GM19438 (cell line): ENCODE measurements at regions not wholly inside any gene's neighbourhood (a gene's known extent, or its start where the extent isn't known, plus 50 kb on each side); places are given as distances from the start of the nearest gene placed in this dataset.

Experiments used
- ATAC-seq: cut with Tn5 transposase; IDR thresholded peaks from one replicate; pipeline ENCODE4 v1.9.1; 2021; ENCODE audit warnings: low read depth; ENCODE audit not compliant: unreplicated experiment

DNA sequence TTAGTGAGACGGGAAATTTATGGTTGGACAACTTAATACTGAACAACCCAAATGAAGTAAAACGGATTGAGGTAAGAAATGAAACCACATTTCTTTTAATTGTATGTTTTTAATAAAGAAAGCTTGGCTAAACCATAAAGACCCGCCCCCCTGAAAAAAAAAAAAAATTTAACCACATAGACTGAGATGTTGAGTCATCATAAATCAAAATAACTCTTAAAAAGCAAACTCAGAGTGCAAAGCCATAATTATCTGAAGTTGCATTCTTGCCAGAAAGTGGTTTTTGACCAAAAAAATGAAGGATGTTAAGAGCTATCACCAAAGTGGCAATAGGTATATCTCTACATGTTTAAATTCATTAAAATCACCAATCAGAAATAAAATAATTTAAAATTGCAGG lies 101.8 kb upstream of the COL21A1 start:
- no peak for ATAC-seq

DNA sequence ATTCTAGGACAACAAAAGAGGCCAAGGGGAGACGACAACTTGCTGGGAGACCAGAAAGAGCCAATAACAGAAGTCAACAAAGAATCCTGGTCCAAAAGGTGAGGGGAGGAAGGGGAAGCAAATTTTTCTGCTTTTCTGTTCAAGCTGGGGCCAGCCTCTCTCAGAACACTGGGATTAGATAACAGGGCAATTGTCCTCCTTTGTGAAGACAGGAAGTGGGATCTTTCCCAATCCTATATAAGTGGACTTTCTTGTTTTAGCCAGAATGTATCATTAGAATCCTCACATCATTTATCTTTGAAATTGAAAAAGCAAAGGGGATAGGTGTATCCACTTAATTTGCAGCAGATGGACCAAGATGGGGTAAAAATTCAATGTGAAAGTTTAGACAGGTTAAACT lies 101.2 kb upstream of the COL21A1 start:
- ATAC-seq, result no peak

GRCh38 chr6:56347526-56347925 lies 100.1 kb upstream of the COL21A1 start:
- ATAC-seq, result no peak

DNA sequence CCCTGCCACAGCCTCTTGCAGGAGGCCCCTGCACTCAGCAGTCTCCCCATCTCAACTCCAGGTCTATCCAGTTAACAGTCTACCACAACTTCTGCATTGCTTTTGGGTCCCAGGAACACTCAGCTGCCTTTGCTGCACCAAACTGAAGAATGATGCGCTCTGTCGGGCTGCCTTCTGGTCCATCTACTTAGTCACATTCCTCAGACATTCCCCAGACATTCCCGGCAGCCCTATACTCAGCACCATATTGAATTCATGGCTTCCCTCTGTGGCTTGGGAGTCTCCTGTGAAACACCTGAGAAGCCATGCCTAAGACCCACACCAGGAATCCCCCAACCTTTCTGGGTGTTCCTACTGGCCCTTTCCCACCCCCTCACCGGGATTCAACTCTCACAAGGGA lies 99.6 kb upstream of the COL21A1 start:
- no peak for ATAC-seq

GRCh38 chr6:56345376-56345995 lies 98.1 kb upstream of the COL21A1 start:
- no peak for ATAC-seq

DNA sequence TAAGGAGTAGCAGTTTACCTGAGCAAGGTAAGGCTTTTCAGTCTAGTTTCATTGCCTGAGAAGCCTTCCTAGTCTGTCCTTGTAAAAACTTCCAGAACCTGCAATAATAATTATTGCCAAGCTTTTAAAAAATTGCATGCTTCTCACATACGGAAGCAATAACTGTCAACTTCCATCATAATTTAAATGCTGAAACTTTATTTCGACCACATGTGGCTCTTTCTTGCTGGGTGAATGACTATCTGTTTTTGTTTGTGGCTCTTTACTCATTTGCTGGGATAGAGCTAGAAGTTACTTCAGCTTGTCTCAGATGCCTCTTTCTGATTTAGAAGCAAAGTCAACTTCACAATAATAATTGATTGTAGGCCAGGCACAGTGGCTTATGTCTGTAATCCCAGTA lies 95.9 kb upstream of the COL21A1 start:
- no peak for ATAC-seq

GRCh38 chr6:56339524-56339923 lies 92.1 kb upstream of the COL21A1 start:
- no peak for ATAC-seq

GRCh38 chr6:56335726-56336125 lies 88.3 kb upstream of the COL21A1 start:
- no peak for ATAC-seq

- ATAC-seq, result no peak
These were observed 87.6 kb upstream of the COL21A1 start for GRCh38 chr6:56334937-56335336.

- no peak for ATAC-seq
These were observed 82.1 kb upstream of the COL21A1 start for GRCh38 chr6:56329271-56330050.

- ATAC-seq, result no peak
These were observed 81.3 kb upstream of the COL21A1 start for GRCh38 chr6:56328728-56329090.

DNA sequence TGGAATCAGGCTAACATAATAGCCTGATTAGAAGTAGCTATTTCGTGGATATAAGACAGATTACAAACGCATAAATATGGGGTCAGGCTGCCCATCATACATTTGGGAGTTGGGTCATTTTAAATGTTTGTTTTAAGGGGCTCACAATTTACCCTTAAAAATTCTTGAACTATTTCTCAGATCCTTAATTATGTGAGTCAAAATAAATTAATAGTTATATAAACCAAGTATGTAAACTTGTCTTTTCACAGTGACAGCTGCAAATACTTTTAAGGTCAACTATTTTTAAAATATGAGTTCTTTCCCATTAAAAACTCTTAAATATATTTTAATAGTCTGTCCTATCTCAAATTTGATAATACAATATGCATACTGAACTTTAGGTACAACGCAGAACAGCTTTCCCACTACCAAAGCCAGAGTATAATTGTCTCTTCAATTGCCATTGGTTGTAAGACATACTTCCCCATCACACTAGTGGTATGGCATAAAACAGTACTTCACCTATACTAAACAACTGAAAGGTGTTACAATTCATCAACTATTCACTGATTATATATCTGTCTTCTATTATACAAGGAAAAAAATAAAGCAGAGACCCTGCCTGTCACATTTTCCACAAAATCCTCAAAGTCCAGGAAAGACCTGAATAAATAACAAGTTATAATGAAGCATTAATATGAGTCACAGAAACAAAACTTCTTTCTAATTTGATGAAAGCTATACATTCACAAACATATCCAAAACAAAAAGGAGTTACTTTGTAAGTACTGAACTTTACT lies 80.8 kb upstream of the COL21A1 start:
- ATAC-seq, result no peak

- ATAC-seq, result no peak
These were observed 77.0 kb upstream of the COL21A1 start for GRCh38 chr6:56324396-56324795.

DNA sequence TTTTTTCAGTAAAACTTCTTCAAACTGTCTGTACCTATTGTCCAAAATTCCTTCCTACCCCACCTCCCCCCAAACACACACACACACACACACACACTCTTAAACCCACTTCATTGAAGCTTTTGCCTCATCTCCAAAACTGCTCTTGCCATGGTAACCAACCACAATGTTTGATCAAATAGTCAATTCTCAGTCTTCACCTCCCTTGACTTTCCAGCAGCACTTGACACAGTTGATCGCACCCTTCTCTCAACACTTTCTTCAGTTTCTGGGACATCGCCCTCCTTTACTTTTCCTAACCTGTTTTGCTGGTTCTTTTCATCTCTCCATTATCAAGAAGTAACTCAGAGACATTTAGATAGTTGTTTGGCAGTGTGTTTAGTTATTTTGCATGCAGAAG lies 71.5 kb upstream of the COL21A1 start:
- ATAC-seq, result no peak

GRCh38 chr6:56314683-56315523 lies 67.5 kb upstream of the COL21A1 start:
- no peak for ATAC-seq

DNA sequence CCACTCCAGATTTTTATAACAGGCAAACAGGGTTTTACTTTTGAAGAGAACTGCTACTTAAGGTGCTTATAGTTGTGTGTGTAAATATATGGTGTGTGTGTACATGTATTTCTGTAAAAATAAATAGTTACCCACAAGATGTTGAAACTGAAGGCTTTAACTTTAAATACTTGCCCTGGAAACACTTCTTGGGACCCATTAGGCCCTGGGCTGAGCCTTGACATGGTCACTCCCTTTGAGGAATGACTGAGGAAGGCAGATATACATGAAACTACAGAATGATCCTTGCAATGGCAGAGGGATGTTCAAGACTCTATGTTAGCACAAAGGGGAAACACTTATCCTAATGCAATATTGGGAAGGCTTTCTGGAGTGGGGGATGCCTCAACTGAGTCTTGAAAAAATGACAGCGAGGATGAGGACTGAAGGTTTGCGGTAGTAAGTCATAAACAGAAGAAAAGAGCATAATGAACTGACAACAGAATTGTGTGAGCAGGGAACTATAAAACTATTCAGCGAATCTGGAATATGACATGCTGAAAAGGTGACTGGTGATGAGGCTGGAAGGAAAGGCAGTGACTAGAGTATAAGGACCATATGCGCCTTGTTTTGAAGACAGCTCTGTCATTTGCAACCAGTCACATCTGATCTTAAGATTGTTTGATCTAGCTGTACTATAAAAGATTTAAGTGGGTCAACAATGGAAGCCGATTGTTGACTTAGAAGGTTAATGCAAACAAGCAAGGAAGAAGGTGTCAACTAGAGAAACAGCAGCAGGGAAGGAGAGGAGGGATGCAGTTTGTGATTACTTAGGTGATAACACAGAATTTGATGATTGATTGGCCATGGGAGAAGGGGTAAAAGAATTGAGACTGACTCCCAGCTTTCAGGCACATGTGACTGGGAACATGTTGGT lies 64.4 kb upstream of the COL21A1 start:
- no peak for ATAC-seq

DNA sequence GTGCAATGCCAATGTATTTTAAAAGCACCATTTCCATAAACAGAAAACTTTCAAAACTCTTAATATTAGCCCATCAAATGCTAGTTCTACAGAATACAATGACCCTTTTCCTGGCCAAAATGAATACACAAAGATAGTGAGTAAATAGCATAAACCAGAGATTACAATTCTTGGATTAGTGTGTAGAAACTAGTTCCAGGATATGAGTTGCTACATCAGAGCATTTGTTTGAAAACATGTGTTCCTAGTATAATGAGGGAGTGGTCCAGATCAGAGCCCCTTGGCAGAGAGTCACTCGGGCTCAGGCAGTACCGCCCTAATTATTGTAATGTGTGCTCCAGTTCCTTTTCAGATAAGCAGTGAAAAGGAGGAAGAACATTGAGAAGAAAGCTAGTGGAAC lies 63.7 kb upstream of the COL21A1 start:
- ATAC-seq, result no peak

- ATAC-seq, result no peak
These were observed 62.9 kb upstream of the COL21A1 start for GRCh38 chr6:56310241-56310640.

DNA sequence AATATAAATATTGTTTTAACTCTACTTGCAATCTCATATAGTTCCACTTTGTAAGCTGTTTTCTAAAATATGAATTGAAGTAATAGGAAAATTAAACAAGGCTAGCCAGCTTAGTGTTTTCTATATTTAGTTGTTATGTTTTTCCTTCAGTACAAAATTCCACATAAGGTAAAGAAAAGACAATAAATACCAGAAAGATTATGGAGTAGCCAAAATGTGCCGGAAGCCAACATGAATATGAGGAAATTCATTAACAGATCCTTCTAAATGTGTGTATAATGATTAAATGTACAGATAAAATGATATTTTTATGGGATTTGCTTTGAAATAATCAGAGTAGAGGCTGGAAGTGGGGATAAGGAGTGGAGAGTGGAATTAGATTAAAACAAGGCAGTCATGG lies 52.5 kb upstream of the COL21A1 start:
- no peak for ATAC-seq
